Muscle layer of duodenum (tissue), 2 donors: ENCODE measurements at regions not wholly inside any gene's neighbourhood (a gene's known extent, or its start where the extent isn't known, plus 50 kb on each side); places are given as distances from the start of the nearest gene placed in this dataset.

Source experiments
- H3K27ac ChIP-seq: one replicate; pipeline ENCODE4 v1.7.0; 2013; ENCODE audit warnings: mild to moderate bottlenecking, low read length
- H3K27me3 ChIP-seq: one replicate; pipeline ENCODE4 v1.7.0; 2013; ENCODE audit warnings: low read depth, mild to moderate bottlenecking, control low read depth, low read length
- H3K36me3 ChIP-seq, 2 donors: one replicate each; pipeline ENCODE4 v1.7.0; 2013; ENCODE audit warnings: low read length in 2 of 2, control low read depth in 1 of 2, mild to moderate bottlenecking in 1 of 2; ENCODE audit not compliant: insufficient read depth in 2 of 2, control insufficient read depth in 1 of 2
- H3K4me1 ChIP-seq, 2 donors: one replicate each; pipeline ENCODE4 v1.7.0; 2013; ENCODE audit warnings: low read length in 2 of 2, mild to moderate bottlenecking in 2 of 2, control low read depth in 1 of 2, moderate library complexity in 1 of 2; ENCODE audit not compliant: insufficient read depth in 2 of 2, control insufficient read depth in 1 of 2
- H3K4me3 ChIP-seq, 2 donors: one replicate each; pipeline ENCODE4 v1.7.0; 2013; ENCODE audit warnings: low read length in 2 of 2, low read depth in 1 of 2, mild to moderate bottlenecking in 1 of 2
- H3K9me3 ChIP-seq, 2 donors: one replicate each; pipeline ENCODE4 v1.7.0; 2013; ENCODE audit warnings: low read length in 2 of 2, control low read depth in 1 of 2, mild to moderate bottlenecking in 1 of 2; ENCODE audit not compliant: control insufficient read depth in 1 of 2
- donor health status: healthy.

DNA sequence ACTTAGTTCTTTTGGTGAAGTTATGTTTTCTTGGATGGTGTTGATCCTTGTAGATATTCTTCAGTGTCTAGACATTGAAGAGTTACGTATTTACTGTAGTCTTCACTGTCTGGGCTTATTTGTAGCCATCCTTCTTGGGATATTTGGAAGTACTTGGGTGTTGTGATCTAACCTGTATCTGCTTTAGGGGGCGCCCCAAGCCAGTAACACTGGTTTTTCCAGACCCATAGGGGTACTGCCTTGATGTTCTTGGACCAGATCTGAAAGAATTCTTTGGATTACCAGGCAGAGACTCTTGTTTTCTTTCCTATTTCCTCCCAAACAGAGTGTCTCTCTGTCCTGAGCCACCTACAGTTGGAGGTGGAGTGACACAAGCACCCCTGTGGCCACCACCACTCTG is 309.1 kb upstream of the IMPG1 start:
- Histone ChIP-seq H3K36me3 (no peaks in the 10 kb centered on the region), H3K9me3 (peaks cover 0 to 27% of the 10 kb centered on the region in 2 donors), H3K27ac (no peak overlapping the region), H3K27me3 (no peaks in the 10 kb centered on the region), H3K4me1 (no peaks in the 10 kb centered on the region), H3K4me3 (no peak overlapping the region)

- H3K27me3 ChIP-seq, result no peaks in the 10 kb centered on the region
- H3K36me3 ChIP-seq, result no peaks in the 10 kb centered on the region
- H3K9me3 ChIP-seq, result no peaks in the 10 kb centered on the region
- H3K4me3 ChIP-seq, result no peak overlapping the region
- no peaks in the 10 kb centered on the region for H3K4me1 ChIP-seq
- H3K27ac ChIP-seq, result no peak overlapping the region
Observed at GRCh38 chr6:76351275-76351674, 278.8 kb upstream of the IMPG1 start.

DNA sequence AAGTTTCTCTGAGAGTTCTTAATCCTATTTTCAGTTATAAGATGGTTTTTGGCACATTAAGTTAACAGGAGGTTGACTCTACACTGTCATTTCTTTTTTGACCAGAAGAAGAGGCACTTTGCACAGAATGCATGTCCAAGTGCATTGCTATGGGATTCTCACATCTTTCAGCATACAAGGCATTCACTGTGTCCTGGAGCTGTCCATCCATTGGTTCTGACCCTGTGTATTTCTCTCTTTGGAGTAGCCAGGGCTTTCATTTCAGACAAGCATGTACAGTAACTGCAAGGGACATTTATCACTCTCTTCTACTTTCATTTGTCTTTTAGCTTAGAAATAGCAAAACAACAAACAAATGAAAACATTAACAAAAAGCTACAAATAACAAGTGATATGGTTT is 275.1 kb upstream of the IMPG1 start:
- H3K36me3 ChIP-seq, result no peaks in the 10 kb centered on the region
- no peak overlapping the region for H3K4me3 ChIP-seq
- no peak overlapping the region for H3K27ac ChIP-seq
- no peaks in the 10 kb centered on the region for H3K4me1 ChIP-seq
- H3K9me3 ChIP-seq, result no peaks in the 10 kb centered on the region
- H3K27me3 ChIP-seq, result no peaks in the 10 kb centered on the region

DNA sequence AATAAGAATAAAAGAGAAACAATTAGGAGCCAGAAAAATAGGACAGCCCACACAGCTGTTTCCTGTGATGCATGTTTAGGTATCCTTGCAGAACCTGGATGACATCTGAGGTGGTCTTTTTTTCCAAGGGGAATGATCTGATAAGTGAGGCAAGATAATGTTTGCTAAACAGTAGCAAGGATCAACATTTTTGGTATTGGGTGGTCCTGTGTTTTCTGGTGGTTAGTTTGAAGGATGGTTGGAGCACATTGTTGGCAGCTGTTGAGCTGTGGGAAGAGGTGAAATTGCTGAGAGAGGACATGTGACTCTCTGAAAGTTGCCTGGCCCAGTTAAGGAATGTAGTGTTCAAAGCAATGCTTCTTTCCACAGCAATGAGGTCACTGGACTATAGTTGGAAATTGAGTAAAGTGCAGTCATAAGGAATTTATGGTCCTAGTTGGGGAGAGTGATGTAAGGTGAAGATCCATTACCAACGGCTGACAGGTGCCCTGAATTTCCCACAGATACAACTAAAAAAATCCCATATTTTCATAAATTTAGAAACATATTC is 270.2 kb upstream of the IMPG1 start:
- no peaks in the 10 kb centered on the region for H3K36me3 ChIP-seq
- H3K9me3 ChIP-seq, result no peaks in the 10 kb centered on the region
- H3K27ac ChIP-seq, result no peak overlapping the region
- no peak overlapping the region for H3K4me3 ChIP-seq
- no peaks in the 10 kb centered on the region for H3K4me1 ChIP-seq
- H3K27me3 ChIP-seq, result no peaks in the 10 kb centered on the region

- no peak overlapping the region for H3K4me3 ChIP-seq
- H3K27me3 ChIP-seq, result no peaks in the 10 kb centered on the region
- no peaks in the 10 kb centered on the region for H3K4me1 ChIP-seq
- no peak overlapping the region for H3K27ac ChIP-seq
- peaks cover 0 to 2% of the 10 kb centered on the region in 2 donors for H3K9me3 ChIP-seq
- no peaks in the 10 kb centered on the region for H3K36me3 ChIP-seq
Observed at GRCh38 chr6:76330031-76330430, 257.6 kb upstream of the IMPG1 start.

DNA sequence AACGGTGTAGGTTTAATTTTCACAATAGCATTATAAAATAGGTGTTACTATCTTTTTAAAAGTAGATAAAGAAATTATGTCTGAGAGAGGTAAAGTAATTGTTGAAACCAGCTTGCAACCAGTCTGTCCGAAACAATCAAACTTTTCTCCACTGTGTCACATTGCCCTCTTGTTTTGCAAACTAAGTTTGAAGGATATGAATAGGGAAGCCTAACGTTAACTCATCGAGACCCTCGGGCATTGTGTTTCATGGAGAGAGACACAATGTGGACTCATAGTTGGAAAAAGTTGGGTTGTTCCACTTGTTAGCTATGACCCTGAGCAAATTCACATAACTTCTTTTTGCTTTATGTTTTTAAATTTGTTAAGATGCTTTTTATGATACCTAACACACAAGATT is 254.4 kb upstream of the IMPG1 start:
- H3K4me3 ChIP-seq, result no peak overlapping the region

More for the DNA sequence above, 254.4 kb upstream of the IMPG1 start:
- Histone ChIP-seq H3K36me3 (no peaks in the 10 kb centered on the region), H3K4me1 (no peaks in the 10 kb centered on the region), H3K27ac (no peak overlapping the region), H3K9me3 (peaks cover 0 to 2% of the 10 kb centered on the region in 2 donors), H3K27me3 (no peaks in the 10 kb centered on the region)
